Prostate gland (tissue), 2 donors: ENCODE measurements at regions not wholly inside any gene's neighbourhood (a gene's known extent, or its start where the extent isn't known, plus 50 kb on each side); places are given as distances from the start of the nearest gene placed in this dataset.

Experiments used
- POLR2A ChIP-seq: fragments of 450-650 bp; IDR thresholded peaks from one replicate; pipeline ENCODE4 v1.6.1; 2016; ENCODE audit warnings: antibody characterized with exemption, mild to moderate bottlenecking
- POLR2AphosphoS5 ChIP-seq: sonication (generic); formaldehyde crosslinking; IDR thresholded peaks from one replicate; pipeline ENCODE4 v1.6.1; 2017; ENCODE audit warnings: antibody characterized with exemption
- TF ChIP-seq, protein P1 (sequence below), 4 experiments: fragments of 200-600 bp in 2 of 4; fragments of 450-650 bp in 2 of 4; sonication (generic) in 2 of 4; IDR thresholded peaks; 1 replicate in 3 of 4; 2 replicates in 1 of 4; pipeline ENCODE4 v1.5.1; 2016 to 2019; ENCODE audit warnings: antibody characterized with exemption in 4 of 4, mild to moderate bottlenecking in 2 of 4, moderate library complexity in 2 of 4

DNA sequence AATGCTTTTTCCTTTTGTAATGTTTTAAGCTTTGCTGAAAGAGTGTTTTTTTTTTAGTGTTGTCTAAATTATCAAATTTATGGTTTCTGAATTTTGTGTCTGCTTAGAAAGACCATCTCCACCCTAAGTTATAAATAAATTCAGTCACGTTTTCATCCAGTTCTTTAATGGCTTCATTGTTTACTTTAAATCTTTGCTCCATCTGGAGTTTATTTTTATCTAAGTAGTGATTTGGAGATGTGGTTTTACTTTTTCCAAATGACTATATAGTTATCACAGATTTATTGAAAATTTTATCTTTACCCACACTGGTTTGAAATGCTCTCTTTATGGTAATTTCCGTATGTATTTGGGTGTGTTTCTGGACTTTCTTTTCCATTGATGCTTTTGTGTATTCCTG, 577.2 kb upstream of the ZNF608 start:
- TF ChIP-seq POLR2AphosphoS5, result no peak
- TF ChIP-seq, protein P1, sequence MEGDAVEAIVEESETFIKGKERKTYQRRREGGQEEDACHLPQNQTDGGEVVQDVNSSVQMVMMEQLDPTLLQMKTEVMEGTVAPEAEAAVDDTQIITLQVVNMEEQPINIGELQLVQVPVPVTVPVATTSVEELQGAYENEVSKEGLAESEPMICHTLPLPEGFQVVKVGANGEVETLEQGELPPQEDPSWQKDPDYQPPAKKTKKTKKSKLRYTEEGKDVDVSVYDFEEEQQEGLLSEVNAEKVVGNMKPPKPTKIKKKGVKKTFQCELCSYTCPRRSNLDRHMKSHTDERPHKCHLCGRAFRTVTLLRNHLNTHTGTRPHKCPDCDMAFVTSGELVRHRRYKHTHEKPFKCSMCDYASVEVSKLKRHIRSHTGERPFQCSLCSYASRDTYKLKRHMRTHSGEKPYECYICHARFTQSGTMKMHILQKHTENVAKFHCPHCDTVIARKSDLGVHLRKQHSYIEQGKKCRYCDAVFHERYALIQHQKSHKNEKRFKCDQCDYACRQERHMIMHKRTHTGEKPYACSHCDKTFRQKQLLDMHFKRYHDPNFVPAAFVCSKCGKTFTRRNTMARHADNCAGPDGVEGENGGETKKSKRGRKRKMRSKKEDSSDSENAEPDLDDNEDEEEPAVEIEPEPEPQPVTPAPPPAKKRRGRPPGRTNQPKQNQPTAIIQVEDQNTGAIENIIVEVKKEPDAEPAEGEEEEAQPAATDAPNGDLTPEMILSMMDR (IDR thresholded peaks at IDR 0.05), result no peak
- TF ChIP-seq POLR2A, result no peak
